ENCODE measurements at regions not wholly inside any gene's neighbourhood (a gene's known extent, or its start where the extent isn't known, plus 50 kb on each side); places are given as distances from the start of the nearest gene placed in this dataset.

DNA sequence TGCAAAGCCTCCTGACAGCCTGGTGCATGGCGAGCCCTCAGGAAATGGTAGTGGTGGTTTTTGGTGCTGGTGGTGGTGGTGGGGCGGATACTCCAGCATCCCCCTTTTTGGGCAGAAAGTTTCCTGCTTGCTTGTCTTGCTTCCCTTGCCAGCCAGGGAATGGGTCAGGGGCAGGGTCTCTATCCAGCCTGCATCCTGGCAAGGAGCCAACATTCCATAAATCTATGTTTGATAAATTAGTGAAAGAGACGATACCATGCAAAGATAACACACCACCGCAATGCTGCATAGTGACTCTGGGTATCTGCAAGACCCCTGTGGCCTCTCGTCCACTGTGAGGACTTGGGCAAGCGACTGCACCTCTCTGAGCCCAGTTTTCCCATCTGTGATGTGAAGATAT is 246.2 kb downstream of the LRFN2 start:
- Histone ChIP-seq H3K36me3 (ENCODE audit: control insufficient read depth, insufficient read depth, low read length) (no peaks in the 10 kb centered on the region), H2BK20ac (ENCODE audit: low read depth, low read length) (no peak overlapping the region), H3K4me2 (ENCODE audit: low read depth, low read length) (no peak overlapping the region), H2BK15ac (ENCODE audit: low read depth, low read length) (no peak overlapping the region), H3K14ac (replicated peaks; ENCODE audit: low read depth, low read length) (no peak overlapping the region), H3K9ac (ENCODE audit: low read depth, low read length) (no peak overlapping the region), H3K18ac (ENCODE audit: low read depth, low read length) (no peak overlapping the region), H2AFZ (replicated peaks; ENCODE audit: low read length, poor library complexity) (no peak overlapping the region), H2AK9ac (replicated peaks; ENCODE audit: low read depth, low read length, poor library complexity) (no peak overlapping the region), H3K27me3 (ENCODE audit: control insufficient read depth, insufficient read depth, low read length) (no peaks in the 10 kb centered on the region), H4K8ac (ENCODE audit: low read depth in 2 of 2, low read length in 2 of 2) (no peak overlapping the region), H2BK5ac (ENCODE audit: low read depth, low read length, poor library complexity, severe bottlenecking) (no peak overlapping the region), H3K23ac (ENCODE audit: low read depth, low read length) (no peak overlapping the region), H3K4me3 (ENCODE audit: insufficient read depth, low read depth, low read length) (no peak overlapping the region), H2AK5ac (ENCODE audit: low read depth, low read length) (no peak overlapping the region), H3K79me1 (ENCODE audit: low read depth in 1 of 2, low read length in 2 of 2) (no peaks in the 10 kb centered on the region), H3K4ac (ENCODE audit: low read depth, low read length) (no peak overlapping the region), H4K20me1 (ENCODE audit: insufficient read depth, low read length) (no peaks in the 10 kb centered on the region), H3K27ac (ENCODE audit: insufficient read depth, low read length) (no peak overlapping the region), H4K5ac (ENCODE audit: low read depth, low read length) (no peak overlapping the region), H3K9me1 (ENCODE audit: insufficient read depth, low read length) (no peaks in the 10 kb centered on the region), H3K56ac (ENCODE audit: extremely low read depth, insufficient read depth, low read length) (no peak overlapping the region), H3K9me3 (ENCODE audit: control insufficient read depth, insufficient read depth, low read length) (no peaks in the 10 kb centered on the region), H4K91ac (ENCODE audit: insufficient read depth, low read depth, low read length) (no peak overlapping the region), H3K4me1 (ENCODE audit: control insufficient read depth, insufficient read depth, low read length) (no peaks in the 10 kb centered on the region), H2BK120ac (ENCODE audit: low read depth, low read length) (no peak overlapping the region)
- no peak for ATAC-seq (ENCODE audit: low read depth)
- TF ChIP-seq RAD21 (IDR thresholded peaks at IDR 0.05; ENCODE audit: low read length), result no peak
- TF ChIP-seq POLR2A (IDR thresholded peaks at IDR 0.05; ENCODE audit: low read depth, low read length), result no peak
- TF ChIP-seq, protein P1, sequence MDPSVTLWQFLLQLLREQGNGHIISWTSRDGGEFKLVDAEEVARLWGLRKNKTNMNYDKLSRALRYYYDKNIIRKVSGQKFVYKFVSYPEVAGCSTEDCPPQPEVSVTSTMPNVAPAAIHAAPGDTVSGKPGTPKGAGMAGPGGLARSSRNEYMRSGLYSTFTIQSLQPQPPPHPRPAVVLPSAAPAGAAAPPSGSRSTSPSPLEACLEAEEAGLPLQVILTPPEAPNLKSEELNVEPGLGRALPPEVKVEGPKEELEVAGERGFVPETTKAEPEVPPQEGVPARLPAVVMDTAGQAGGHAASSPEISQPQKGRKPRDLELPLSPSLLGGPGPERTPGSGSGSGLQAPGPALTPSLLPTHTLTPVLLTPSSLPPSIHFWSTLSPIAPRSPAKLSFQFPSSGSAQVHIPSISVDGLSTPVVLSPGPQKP (IDR thresholded peaks at IDR 0.05; ENCODE audit: borderline replicate concordance, low read depth, low read length), result no peak
- no peak for TF ChIP-seq CEBPB (IDR thresholded peaks at IDR 0.05; ENCODE audit: low read depth, low read length)
- no peak for TF ChIP-seq NFE2L2 (IDR thresholded peaks at IDR 0.05; ENCODE audit: low read depth, low read length)
- TF ChIP-seq MAZ (IDR thresholded peaks at IDR 0.05; ENCODE audit: borderline replicate concordance, low read depth, low read length), result no peak
- TF ChIP-seq, protein P2, sequence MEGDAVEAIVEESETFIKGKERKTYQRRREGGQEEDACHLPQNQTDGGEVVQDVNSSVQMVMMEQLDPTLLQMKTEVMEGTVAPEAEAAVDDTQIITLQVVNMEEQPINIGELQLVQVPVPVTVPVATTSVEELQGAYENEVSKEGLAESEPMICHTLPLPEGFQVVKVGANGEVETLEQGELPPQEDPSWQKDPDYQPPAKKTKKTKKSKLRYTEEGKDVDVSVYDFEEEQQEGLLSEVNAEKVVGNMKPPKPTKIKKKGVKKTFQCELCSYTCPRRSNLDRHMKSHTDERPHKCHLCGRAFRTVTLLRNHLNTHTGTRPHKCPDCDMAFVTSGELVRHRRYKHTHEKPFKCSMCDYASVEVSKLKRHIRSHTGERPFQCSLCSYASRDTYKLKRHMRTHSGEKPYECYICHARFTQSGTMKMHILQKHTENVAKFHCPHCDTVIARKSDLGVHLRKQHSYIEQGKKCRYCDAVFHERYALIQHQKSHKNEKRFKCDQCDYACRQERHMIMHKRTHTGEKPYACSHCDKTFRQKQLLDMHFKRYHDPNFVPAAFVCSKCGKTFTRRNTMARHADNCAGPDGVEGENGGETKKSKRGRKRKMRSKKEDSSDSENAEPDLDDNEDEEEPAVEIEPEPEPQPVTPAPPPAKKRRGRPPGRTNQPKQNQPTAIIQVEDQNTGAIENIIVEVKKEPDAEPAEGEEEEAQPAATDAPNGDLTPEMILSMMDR (conservative IDR thresholded peaks at IDR 0.05; ENCODE audit: low read depth, low read length), result no peak
- no peak for TF ChIP-seq CHD1 (IDR thresholded peaks at IDR 0.05; ENCODE audit: low read depth, low read length)
- no peak for TF ChIP-seq SMC3 (IDR thresholded peaks at IDR 0.05; ENCODE audit: low read depth, low read length)
- TF ChIP-seq RFX5 (IDR thresholded peaks at IDR 0.05; ENCODE audit: low read depth, low read length), result no peak
- no peak for TF ChIP-seq FOS (IDR thresholded peaks at IDR 0.05; ENCODE audit: low read depth, low read length)
- no peak for TF ChIP-seq MXI1 (IDR thresholded peaks at IDR 0.05; ENCODE audit: borderline replicate concordance, low read depth, low read length)
- TF ChIP-seq, protein P3, sequence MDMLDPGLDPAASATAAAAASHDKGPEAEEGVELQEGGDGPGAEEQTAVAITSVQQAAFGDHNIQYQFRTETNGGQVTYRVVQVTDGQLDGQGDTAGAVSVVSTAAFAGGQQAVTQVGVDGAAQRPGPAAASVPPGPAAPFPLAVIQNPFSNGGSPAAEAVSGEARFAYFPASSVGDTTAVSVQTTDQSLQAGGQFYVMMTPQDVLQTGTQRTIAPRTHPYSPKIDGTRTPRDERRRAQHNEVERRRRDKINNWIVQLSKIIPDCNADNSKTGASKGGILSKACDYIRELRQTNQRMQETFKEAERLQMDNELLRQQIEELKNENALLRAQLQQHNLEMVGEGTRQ (IDR thresholded peaks at IDR 0.05; ENCODE audit: low read depth, low read length), result no peak
- TF ChIP-seq MAFK (IDR thresholded peaks at IDR 0.05; ENCODE audit: low read depth, low read length), result no peak
- no peak for TF ChIP-seq BHLHE40 (IDR thresholded peaks at IDR 0.05; ENCODE audit: low read depth, low read length)
- BruUV-seq (replicated peaks), result no TSS peak
- ChIA-PET POLR2A (ENCODE audit: unreplicated experiment) (no interaction called here), CTCF (no interaction called here)
- no peak for DNase-seq
- intact Hi-C loops (cut with micrococcal nuclease), result no loop called here
- dilution Hi-C loops (cut with HindIII; ENCODE audit: low sequenced_read_pairs, unreplicated experiment), result no loop called here
- 40% methylated on average over 1 of the region's 6 CpGs; no CpG with 5 or more reads in 1 of the 2 experiments for WGBS, 2 experiments (ENCODE audit: extremely low coverage in 2 of 2, insufficient read length in 1 of 2)
- in situ Hi-C loops (cut with MboI; ENCODE audit: low sequenced_read_pairs), result no loop called here

Data from IMR-90 (cell line).